GM18861 (cell line): ENCODE measurements at regions not wholly inside any gene's neighbourhood (a gene's known extent, or its start where the extent isn't known, plus 50 kb on each side); places are given as distances from the start of the nearest gene placed in this dataset.

Experiments
- ATAC-seq: cut with Tn5 transposase; IDR thresholded peaks from one replicate; pipeline ENCODE4 v1.9.1; 2021; ENCODE audit not compliant: unreplicated experiment

GRCh38 chr10:52853704-52854103, 81.1 kb upstream of the MBL2 start:
- peak; percentile 91 for ATAC-seq

- no peak for ATAC-seq
Observed at GRCh38 chr10:52836816-52837215, 64.2 kb upstream of the MBL2 start.
